Spleen (tissue), 11 donors: ENCODE measurements at regions not wholly inside any gene's neighbourhood (a gene's known extent, or its start where the extent isn't known, plus 50 kb on each side); places are given as distances from the start of the nearest gene placed in this dataset.

Experiments used
- DNase-seq: peaks from one replicate; pipeline ENCODE4 v3.0.0-alpha.2; 2020
- H3K27ac ChIP-seq, 8 donors: fragments of 200-600 bp; sonication (generic) in 7 of 8; 1 replicate in 4 of 8; 2 replicates in 4 of 8; pipeline versions ENCODE4 v1.5.0 to v1.8.0; 2016 to 2021; ENCODE audit warnings: inconsistent platforms in 4 of 8, mild to moderate bottlenecking in 4 of 8, moderate library complexity in 1 of 8
- H3K27me3 ChIP-seq, 7 donors: fragments of 200-600 bp; sonication (generic) in 6 of 7; replicated peaks in 1 of 7; 1 replicate in 4 of 7; 2 replicates in 3 of 7; pipeline versions ENCODE4 v1.5.0 to v1.8.0; 2016 to 2021; ENCODE audit warnings: inconsistent platforms in 3 of 7, mild to moderate bottlenecking in 1 of 7
- H3K36me3 ChIP-seq, 6 donors: fragments of 200-600 bp; sonication (generic) in 5 of 6; 1 replicate in 4 of 6; 2 replicates in 2 of 6; pipeline versions ENCODE4 v1.5.0 to v1.8.0; 2016 to 2021; ENCODE audit warnings: inconsistent platforms in 2 of 6
- H3K4me1 ChIP-seq, 6 donors: fragments of 200-600 bp; sonication (generic) in 5 of 6; 1 replicate in 3 of 6; 2 replicates in 3 of 6; pipeline versions ENCODE4 v1.5.0 to v1.8.0; 2016 to 2021; ENCODE audit warnings: inconsistent platforms in 3 of 6
- H3K4me3 ChIP-seq, 8 donors: fragments of 200-600 bp; sonication (generic) in 7 of 8; 1 replicate in 4 of 8; 2 replicates in 4 of 8; pipeline versions ENCODE4 v1.5.0 to v1.8.0; 2016 to 2021; ENCODE audit warnings: inconsistent platforms in 4 of 8, mild to moderate bottlenecking in 4 of 8, moderate library complexity in 2 of 8
- H3K9me3 ChIP-seq, 8 donors: fragments of 200-600 bp; sonication (generic) in 7 of 8; 1 replicate in 4 of 8; 2 replicates in 4 of 8; pipeline versions ENCODE4 v1.5.0 to v1.8.0; 2016 to 2021; ENCODE audit warnings: inconsistent platforms in 4 of 8
- POLR2A ChIP-seq, 3 donors: fragments of 450-650 bp; IDR thresholded peaks; one replicate each; pipeline ENCODE4 v1.5.1; 2017; ENCODE audit warnings: antibody characterized with exemption in 3 of 3, mild to moderate bottlenecking in 1 of 3
- POLR2AphosphoS5 ChIP-seq, 3 donors: sonication (generic); formaldehyde crosslinking; IDR thresholded peaks; one replicate each; pipeline ENCODE4 v1.5.1; 2017; ENCODE audit warnings: antibody characterized with exemption in 3 of 3
- WGBS, 5 donors: extraction: QIAGEN DNeasy Blood & Tissue Kit in 3 of 5; methylation state at CpG; one replicate each; pipeline versions ENCODE4 v1.1.5 to v1.1.7; 2013 to 2018; 5-methylcytosine and 5-hydroxymethylcytosine counted together
- intact Hi-C: fragments of 100-400 bp; cut with DNase I; formaldehyde crosslinking; loops from one replicate; pipeline ENCODE4 v1.15.0; 2023; ENCODE audit warnings: low total_unique reads
- TF ChIP-seq, protein P1 (sequence below), 11 experiments: fragments of 200-600 bp in 7 of 11; fragments of 450-650 bp in 4 of 11; sonication (generic) in 4 of 11; IDR thresholded peaks in 8 of 11; conservative IDR thresholded peaks in 3 of 11; 1 replicate in 7 of 11; 2 replicates in 4 of 11; pipeline versions ENCODE4 v1.4.0 to v1.8.0; 2016 to 2021; ENCODE audit warnings: antibody characterized with exemption in 11 of 11, inconsistent platforms in 4 of 11, mild to moderate bottlenecking in 1 of 11
- donor health status: healthy with polysubstance abuse.
- donor health status: DM: no; HTN: no; CAD: no; lungs with moderate emphysema.
- donor health status: DM: no; HTN: no; CAD: no.
- donor health status: Bipolar disorder and iron deficiency.
- donor health status: healthy.
- donor health status: DM: no; HTN: no; CAD: no.
- donor health status: DM: yes; HTN: yes; CAD: no.

DNA sequence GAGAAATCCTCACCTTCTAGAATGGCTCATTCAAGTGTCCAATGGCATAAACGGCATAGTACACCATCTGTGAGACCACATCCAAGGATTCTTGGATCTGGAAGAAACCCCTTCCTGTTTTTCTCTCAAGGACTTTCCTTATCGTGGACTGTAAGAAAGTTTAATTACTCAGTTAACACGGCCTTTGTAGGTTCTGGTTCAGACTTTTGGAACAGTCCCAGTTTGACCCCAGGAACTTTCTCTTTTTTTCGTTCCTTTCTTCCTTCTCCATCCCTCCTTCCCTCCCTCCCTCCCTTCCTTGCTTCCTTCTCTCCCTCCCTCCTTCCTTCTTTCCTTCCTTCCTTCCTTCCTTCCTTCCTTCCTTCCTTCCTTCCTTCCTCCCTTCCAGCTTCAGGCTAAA, 343.5 kb upstream of the SMIM31 start:
- Histone ChIP-seq H3K36me3 (no peaks in the 10 kb centered on the region), H3K27ac (no peak overlapping the region), H3K4me1 (no peaks in the 10 kb centered on the region), H3K4me3 (no peak overlapping the region), H3K27me3 (no peaks in the 10 kb centered on the region), H3K9me3 (peaks cover 0 to 7% (median 0%) of the 10 kb centered on the region in 8 donors)
- intact Hi-C loops: no loop called here
- TF ChIP-seq, protein P1, sequence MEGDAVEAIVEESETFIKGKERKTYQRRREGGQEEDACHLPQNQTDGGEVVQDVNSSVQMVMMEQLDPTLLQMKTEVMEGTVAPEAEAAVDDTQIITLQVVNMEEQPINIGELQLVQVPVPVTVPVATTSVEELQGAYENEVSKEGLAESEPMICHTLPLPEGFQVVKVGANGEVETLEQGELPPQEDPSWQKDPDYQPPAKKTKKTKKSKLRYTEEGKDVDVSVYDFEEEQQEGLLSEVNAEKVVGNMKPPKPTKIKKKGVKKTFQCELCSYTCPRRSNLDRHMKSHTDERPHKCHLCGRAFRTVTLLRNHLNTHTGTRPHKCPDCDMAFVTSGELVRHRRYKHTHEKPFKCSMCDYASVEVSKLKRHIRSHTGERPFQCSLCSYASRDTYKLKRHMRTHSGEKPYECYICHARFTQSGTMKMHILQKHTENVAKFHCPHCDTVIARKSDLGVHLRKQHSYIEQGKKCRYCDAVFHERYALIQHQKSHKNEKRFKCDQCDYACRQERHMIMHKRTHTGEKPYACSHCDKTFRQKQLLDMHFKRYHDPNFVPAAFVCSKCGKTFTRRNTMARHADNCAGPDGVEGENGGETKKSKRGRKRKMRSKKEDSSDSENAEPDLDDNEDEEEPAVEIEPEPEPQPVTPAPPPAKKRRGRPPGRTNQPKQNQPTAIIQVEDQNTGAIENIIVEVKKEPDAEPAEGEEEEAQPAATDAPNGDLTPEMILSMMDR (IDR thresholded peaks at IDR 0.05 in 8 of 11, conservative IDR thresholded peaks at IDR 0.05 in 3 of 11): no peak
- TF ChIP-seq POLR2AphosphoS5 (IDR thresholded peaks at IDR 0.05) (no peak), POLR2A (IDR thresholded peaks at IDR 0.05) (no peak)
- DNase-seq: no peak
- WGBS, 5 donors: 67 to 85% (median 74%) methylated on average over 4 of the region's 4 CpGs

DNA sequence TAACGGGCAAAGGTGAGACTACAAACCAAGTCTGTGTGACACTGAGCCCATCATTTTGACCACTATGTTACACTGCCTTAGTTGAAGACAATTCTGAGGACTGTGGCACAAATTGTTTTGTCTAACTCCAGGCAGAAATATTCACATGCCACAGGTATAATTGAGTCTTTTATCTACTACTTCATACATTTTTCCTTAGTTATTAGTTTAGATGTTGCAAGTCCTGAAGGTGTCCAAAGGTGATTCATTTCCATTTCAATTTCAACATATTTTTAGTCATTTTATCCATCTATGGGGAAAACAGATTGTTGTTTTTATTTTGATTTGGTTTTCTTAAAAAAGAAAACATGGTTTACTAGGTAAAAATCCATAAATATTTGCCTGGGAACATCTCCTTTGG, 341.7 kb upstream of the SMIM31 start:
- no peak overlapping the region for H3K4me3 ChIP-seq
- H3K9me3 ChIP-seq: peaks cover 0 to 7% (median 0%) of the 10 kb centered on the region in 8 donors
- H3K27ac ChIP-seq: no peak overlapping the region
- no peaks in the 10 kb centered on the region for H3K36me3 ChIP-seq
- intact Hi-C loops: no loop called here
- WGBS, 5 donors: 69 to 89% (median 78%) methylated on average over 1 of the region's 1 CpG
- H3K27me3 ChIP-seq: no peaks in the 10 kb centered on the region
- DNase-seq: no peak
- TF ChIP-seq, protein P1 (IDR thresholded peaks at IDR 0.05 in 8 of 11, conservative IDR thresholded peaks at IDR 0.05 in 3 of 11): no peak
- TF ChIP-seq POLR2A (IDR thresholded peaks at IDR 0.05) (no peak), POLR2AphosphoS5 (IDR thresholded peaks at IDR 0.05) (no peak)
- no peaks in the 10 kb centered on the region for H3K4me1 ChIP-seq

DNA sequence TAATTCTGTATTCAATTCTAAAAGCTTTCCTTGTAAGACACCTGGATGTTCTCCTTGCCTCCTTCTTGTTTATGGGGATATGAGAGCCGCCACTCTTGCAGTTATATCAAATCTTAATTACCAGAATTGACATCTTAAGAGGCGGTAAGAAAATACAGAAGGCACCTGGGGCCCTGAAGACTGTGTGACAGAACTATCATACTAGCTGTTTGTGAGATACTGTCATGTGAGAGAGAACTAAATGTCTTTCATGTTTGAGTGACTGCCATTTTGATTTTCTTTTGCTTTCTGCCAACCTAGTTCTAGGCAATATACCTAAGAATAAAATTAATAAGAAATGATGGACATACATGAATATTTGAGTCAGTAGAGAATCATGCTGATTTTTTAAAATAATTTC, 340.2 kb upstream of the SMIM31 start:
- no peak overlapping the region for H3K27ac ChIP-seq
- H3K27me3 ChIP-seq: no peaks in the 10 kb centered on the region
- no peaks in the 10 kb centered on the region for H3K36me3 ChIP-seq
- H3K4me1 ChIP-seq: no peaks in the 10 kb centered on the region
- TF ChIP-seq, protein P1 (IDR thresholded peaks at IDR 0.05 in 8 of 11, conservative IDR thresholded peaks at IDR 0.05 in 3 of 11): no peak
- no peak for TF ChIP-seq POLR2AphosphoS5 (IDR thresholded peaks at IDR 0.05)
- no peak for TF ChIP-seq POLR2A (IDR thresholded peaks at IDR 0.05)
- H3K9me3 ChIP-seq: peaks cover 0 to 12% (median 3%) of the 10 kb centered on the region in 8 donors
- intact Hi-C loops: no loop called here
- no peak overlapping the region for H3K4me3 ChIP-seq
- DNase-seq: no peak
- 71 to 90% (median 87%) methylated on average over 2 of the region's 2 CpGs for WGBS, 5 donors

DNA sequence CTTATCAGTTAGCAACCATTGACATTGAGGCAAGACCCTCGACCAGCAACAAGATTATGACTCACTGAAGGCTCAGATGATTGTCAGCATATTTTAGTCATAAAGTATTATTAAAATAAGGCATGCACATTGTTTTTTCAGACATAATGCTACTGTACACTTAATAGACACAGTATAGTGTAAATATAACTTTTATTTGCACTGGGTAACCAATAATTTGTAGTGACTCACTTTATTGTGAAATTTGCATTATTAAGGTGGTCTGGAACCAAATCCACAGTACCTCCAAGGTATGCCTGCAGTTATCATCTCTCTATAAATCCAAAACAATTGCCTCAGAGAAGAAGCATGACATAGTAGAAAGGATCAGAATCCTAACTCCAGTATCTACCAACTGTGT, 330.1 kb upstream of the SMIM31 start:
- TF ChIP-seq POLR2A (IDR thresholded peaks at IDR 0.05) (no peak), POLR2AphosphoS5 (IDR thresholded peaks at IDR 0.05) (no peak)
- TF ChIP-seq, protein P1 (IDR thresholded peaks at IDR 0.05 in 8 of 11, conservative IDR thresholded peaks at IDR 0.05 in 3 of 11): no peak
- no peak overlapping the region for H3K27ac ChIP-seq
- WGBS, 5 donors: 36 to 64% (median 46%) methylated on average over 1 of the region's 1 CpG
- peaks cover 0 to 24% (median 3%) of the 10 kb centered on the region in 8 donors for H3K9me3 ChIP-seq
- intact Hi-C loops: no loop called here
- no peaks in the 10 kb centered on the region for H3K36me3 ChIP-seq
- no peaks in the 10 kb centered on the region for H3K4me1 ChIP-seq
- H3K4me3 ChIP-seq: no peak overlapping the region
- H3K27me3 ChIP-seq: no peaks in the 10 kb centered on the region
- no peak for DNase-seq
